RWPE1 (cell line): ENCODE measurements at regions not wholly inside any gene's neighbourhood (a gene's known extent, or its start where the extent isn't known, plus 50 kb on each side); places are given as distances from the start of the nearest gene placed in this dataset.

Source experiments
- CTCF ChIA-PET: fragments of 350-600 bp; sonication (Branson Sonifier 250); formaldehyde crosslinking; extraction: SDS; loops from one replicate; lab custom pipeline; 2021; lab: Yijun Ruan, JAX
- POLR2A ChIA-PET: fragments of 400-600 bp; formaldehyde crosslinking; extraction: SDS; loops from one replicate; lab custom pipeline; 2020; ENCODE audit warnings: antibody characterized with exemption; ENCODE audit not compliant: low non-redundant PET; lab: Yijun Ruan, JAX
- DNase-seq: peaks from one replicate; pipeline ENCODE4 v3.0.0; 2012; ENCODE audit warnings: low spot score
- H3K27ac ChIP-seq: fragments of 450-650 bp; 2 replicates; pipeline ENCODE4 v1.5.1; 2017
- CTCF ChIP-seq: fragments of 450-650 bp; conservative IDR thresholded peaks from 2 replicates; pipeline ENCODE4 v1.5.1; 2017; ENCODE audit warnings: low read depth, mild to moderate bottlenecking

GRCh38 chr11:121950160-121950559 is 165.9 kb downstream of the BLID start:
- CTCF ChIA-PET = no interaction called here

GRCh38 chr11:121946514-121946913 is 169.5 kb downstream of the BLID start:
- CTCF ChIA-PET = no interaction called here

More at GRCh38 chr11:121950160-121950559, 165.9 kb downstream of the BLID start:
- no peak for DNase-seq
- TF ChIP-seq CTCF = no peak
- POLR2A ChIA-PET = no interaction called here
- H3K27ac ChIP-seq = no peak overlapping the region

GRCh38 chr11:121944556-121945230 is 171.3 kb downstream of the BLID start:
- ChIA-PET CTCF (no interaction called here), POLR2A (no interaction called here)
- no peak overlapping the region for H3K27ac ChIP-seq
- no peak for TF ChIP-seq CTCF
- no peak for DNase-seq

More at GRCh38 chr11:121946514-121946913, 169.5 kb downstream of the BLID start:
- no peak for TF ChIP-seq CTCF
- DNase-seq = no peak
- POLR2A ChIA-PET = no interaction called here
- H3K27ac ChIP-seq = no peak overlapping the region

GRCh38 chr11:121938076-121938475 is 177.9 kb downstream of the BLID start:
- no peak for TF ChIP-seq CTCF
- no peak overlapping the region for H3K27ac ChIP-seq
- no peak for DNase-seq
- ChIA-PET CTCF (interaction anchor here (0.7 kb wide), 1 partner anchor 104 kb away, joined by 4 read pairs; no protein-coding TSS in a partner anchor), POLR2A (no interaction called here)

- peak; percentile 76 for DNase-seq
- TF ChIP-seq CTCF = no peak
- ChIA-PET POLR2A (no interaction called here), CTCF (no interaction called here)
- H3K27ac ChIP-seq = peak overlapping the region; percentile 38; the same call in 1 of the 2 replicates
These were observed 179.1 kb downstream of the BLID start for GRCh38 chr11:121936781-121937447.

GRCh38 chr11:121936370-121936769 is 179.6 kb downstream of the BLID start:
- ChIA-PET CTCF (no interaction called here), POLR2A (no interaction called here)
- H3K27ac ChIP-seq = peak overlapping the region; percentile 38; the same call in 1 of the 2 replicates
- TF ChIP-seq CTCF = no peak
- no peak for DNase-seq
